HFFc6 (cell line): ENCODE measurements at regions not wholly inside any gene's neighbourhood (a gene's known extent, or its start where the extent isn't known, plus 50 kb on each side); places are given as distances from the start of the nearest gene placed in this dataset.

Source experiments
- DNase-seq: peaks from one replicate; pipeline ENCODE4 v3.0.0-alpha.2; 2018
- H3K27ac Mint-ChIP-seq: 2 replicates; pipeline ENCODE4 v1.8.0; 2020; ENCODE audit warnings: mild to moderate bottlenecking, mixed read lengths
- H3K27me3 Mint-ChIP-seq: 2 replicates; pipeline ENCODE4 v1.8.0; 2021; ENCODE audit warnings: mild to moderate bottlenecking, moderate library complexity, mixed read lengths; ENCODE audit not compliant: insufficient read depth
- H3K36me3 Mint-ChIP-seq: 2 replicates; pipeline ENCODE4 v1.8.0; 2021; ENCODE audit warnings: low read depth, mixed read lengths
- H3K4me1 Mint-ChIP-seq: 2 replicates; pipeline ENCODE4 v1.8.0; 2020; ENCODE audit warnings: low read depth, mixed read lengths
- H3K4me3 Mint-ChIP-seq: 2 replicates; pipeline ENCODE4 v1.8.0; 2020; ENCODE audit warnings: mild to moderate bottlenecking, moderate library complexity, mixed read lengths
- H3K9me3 Mint-ChIP-seq: 2 replicates; pipeline ENCODE4 v1.8.0; 2020; ENCODE audit warnings: mild to moderate bottlenecking, mixed read lengths
- TF ChIP-seq, protein P1 (sequence below): fragments of 200-600 bp; sonication (generic); IDR thresholded peaks from 2 replicates; pipeline ENCODE4 v1.5.0; 2021; ENCODE audit warnings: antibody characterized with exemption, mild to moderate bottlenecking

DNA sequence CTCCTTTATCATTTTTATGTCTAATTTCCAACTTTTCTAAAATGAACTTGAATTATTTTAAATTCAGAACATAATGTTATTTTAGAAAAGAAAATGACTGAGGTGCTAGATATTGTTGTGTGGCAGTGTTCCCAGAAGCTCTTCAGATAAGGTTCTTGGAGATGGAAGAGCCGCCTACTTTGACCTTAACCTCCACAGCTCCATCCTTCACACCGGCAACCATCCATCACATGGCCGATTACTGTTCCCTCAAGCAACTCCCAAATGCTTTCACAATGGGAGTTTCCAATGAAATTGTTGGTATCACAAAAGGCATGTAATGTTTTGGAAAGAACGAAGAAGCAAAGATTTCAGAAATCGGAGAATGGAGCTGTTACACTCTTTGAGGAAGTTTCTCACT, 193.9 kb upstream of the SALL3 start:
- Mint-ChIP-seq H3K4me1 (no peaks in the 10 kb centered on the region), H3K27ac (no peak overlapping the region), H3K27me3 (no peaks in the 10 kb centered on the region), H3K36me3 (no peaks in the 10 kb centered on the region; the same call in 1 of the 2 replicates), H3K9me3 (peaks cover 41% of the 10 kb centered on the region), H3K4me3 (no peak overlapping the region)
- TF ChIP-seq, protein P1, sequence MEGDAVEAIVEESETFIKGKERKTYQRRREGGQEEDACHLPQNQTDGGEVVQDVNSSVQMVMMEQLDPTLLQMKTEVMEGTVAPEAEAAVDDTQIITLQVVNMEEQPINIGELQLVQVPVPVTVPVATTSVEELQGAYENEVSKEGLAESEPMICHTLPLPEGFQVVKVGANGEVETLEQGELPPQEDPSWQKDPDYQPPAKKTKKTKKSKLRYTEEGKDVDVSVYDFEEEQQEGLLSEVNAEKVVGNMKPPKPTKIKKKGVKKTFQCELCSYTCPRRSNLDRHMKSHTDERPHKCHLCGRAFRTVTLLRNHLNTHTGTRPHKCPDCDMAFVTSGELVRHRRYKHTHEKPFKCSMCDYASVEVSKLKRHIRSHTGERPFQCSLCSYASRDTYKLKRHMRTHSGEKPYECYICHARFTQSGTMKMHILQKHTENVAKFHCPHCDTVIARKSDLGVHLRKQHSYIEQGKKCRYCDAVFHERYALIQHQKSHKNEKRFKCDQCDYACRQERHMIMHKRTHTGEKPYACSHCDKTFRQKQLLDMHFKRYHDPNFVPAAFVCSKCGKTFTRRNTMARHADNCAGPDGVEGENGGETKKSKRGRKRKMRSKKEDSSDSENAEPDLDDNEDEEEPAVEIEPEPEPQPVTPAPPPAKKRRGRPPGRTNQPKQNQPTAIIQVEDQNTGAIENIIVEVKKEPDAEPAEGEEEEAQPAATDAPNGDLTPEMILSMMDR: no peak
- no peak for DNase-seq

DNA sequence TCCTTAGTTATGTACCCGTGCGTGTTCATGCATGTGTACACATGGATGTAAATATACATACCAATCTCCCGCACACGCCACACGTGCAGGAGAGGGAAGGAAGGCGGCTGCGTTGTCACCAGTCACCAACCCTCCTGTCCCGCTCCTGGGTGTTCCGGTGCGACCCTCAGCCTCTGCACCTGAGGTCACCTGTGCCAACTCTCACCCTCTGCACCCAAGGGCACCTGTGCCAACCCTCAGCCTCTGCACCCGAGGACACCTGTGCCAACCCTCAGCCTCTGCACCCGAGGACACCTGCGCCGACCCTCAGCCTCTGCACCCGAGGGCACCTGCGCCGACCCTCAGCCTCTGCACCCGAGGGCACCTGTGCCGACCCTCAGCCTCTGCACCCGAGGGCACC, 192.8 kb upstream of the SALL3 start:
- H3K4me1 Mint-ChIP-seq: no peaks in the 10 kb centered on the region
- H3K36me3 Mint-ChIP-seq: no peaks in the 10 kb centered on the region; the same call in 1 of the 2 replicates
- H3K9me3 Mint-ChIP-seq: peaks cover 49% of the 10 kb centered on the region
- no peaks in the 10 kb centered on the region for H3K27me3 Mint-ChIP-seq
- no peak overlapping the region for H3K4me3 Mint-ChIP-seq
- DNase-seq: no peak
- H3K27ac Mint-ChIP-seq: no peak overlapping the region
- TF ChIP-seq, protein P1: no peak

GRCh38 chr18:78787751-78788150, 191.9 kb upstream of the SALL3 start:
- Mint-ChIP-seq H3K4me1 (no peaks in the 10 kb centered on the region), H3K27me3 (no peaks in the 10 kb centered on the region), H3K36me3 (peaks cover 5% of the 10 kb centered on the region), H3K4me3 (no peak overlapping the region), H3K9me3 (peaks cover 55% of the 10 kb centered on the region), H3K27ac (no peak overlapping the region)
- TF ChIP-seq, protein P1: no peak
- DNase-seq: no peak

GRCh38 chr18:78788161-78788560, 191.5 kb upstream of the SALL3 start:
- Mint-ChIP-seq H3K36me3 (peaks cover 5% of the 10 kb centered on the region), H3K4me1 (no peaks in the 10 kb centered on the region), H3K9me3 (peaks cover 54% of the 10 kb centered on the region), H3K27me3 (no peaks in the 10 kb centered on the region), H3K27ac (no peak overlapping the region), H3K4me3 (no peak overlapping the region)
- TF ChIP-seq, protein P1: no peak
- DNase-seq: no peak

GRCh38 chr18:78789850-78790249, 189.8 kb upstream of the SALL3 start:
- no peak for DNase-seq
- Mint-ChIP-seq H3K36me3 (peaks cover 5% of the 10 kb centered on the region), H3K27me3 (no peaks in the 10 kb centered on the region), H3K4me3 (no peak overlapping the region), H3K27ac (no peak overlapping the region), H3K4me1 (no peaks in the 10 kb centered on the region), H3K9me3 (peaks cover 42% of the 10 kb centered on the region)
- TF ChIP-seq, protein P1: no peak

DNA sequence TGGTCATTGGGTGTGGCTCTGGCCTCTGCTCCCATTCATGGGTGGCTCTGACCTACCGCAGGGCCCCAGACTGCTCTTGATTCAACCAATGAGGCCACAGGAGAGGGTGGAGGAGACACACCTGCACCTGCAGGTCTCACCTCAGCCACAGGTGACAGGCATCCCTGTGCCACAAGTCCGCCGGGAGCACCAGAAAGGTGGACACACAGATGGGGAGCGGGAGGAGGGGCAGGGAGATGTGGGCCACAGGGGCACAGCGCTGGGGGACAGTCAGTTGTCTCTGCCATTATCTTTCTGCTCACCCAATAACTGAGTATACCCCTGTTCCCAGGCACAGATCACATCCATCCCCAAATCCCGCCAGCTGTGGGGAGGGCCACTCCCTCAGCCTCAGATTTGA, 189.1 kb upstream of the SALL3 start:
- peaks cover 5% of the 10 kb centered on the region for H3K36me3 Mint-ChIP-seq
- TF ChIP-seq, protein P1: no peak
- no peak overlapping the region for H3K4me3 Mint-ChIP-seq
- peaks cover under 1% of the 10 kb centered on the region; the same call in 1 of the 2 replicates for H3K27me3 Mint-ChIP-seq
- H3K9me3 Mint-ChIP-seq: peaks cover 43% of the 10 kb centered on the region
- no peak overlapping the region for H3K27ac Mint-ChIP-seq
- no peak for DNase-seq
- H3K4me1 Mint-ChIP-seq: no peaks in the 10 kb centered on the region
